Ectodermal cell (in vitro differentiated cells): ENCODE measurements at regions not wholly inside any gene's neighbourhood (a gene's known extent, or its start where the extent isn't known, plus 50 kb on each side); places are given as distances from the start of the nearest gene placed in this dataset.

Experiments
- H3K27ac ChIP-seq: 2 replicates; pipeline ENCODE4 v1.7.0; 2013; ENCODE audit warnings: mild to moderate bottlenecking, low read depth, low read length; ENCODE audit not compliant: insufficient read depth, poor library complexity, severe bottlenecking
- H3K27me3 ChIP-seq: 2 replicates; pipeline ENCODE4 v1.7.0; 2013; ENCODE audit warnings: mild to moderate bottlenecking, low read length; ENCODE audit not compliant: insufficient read depth, control insufficient read depth, poor library complexity, severe bottlenecking
- H3K36me3 ChIP-seq: one replicate; pipeline ENCODE4 v1.7.0; 2013; ENCODE audit warnings: low read length; ENCODE audit not compliant: control insufficient read depth, insufficient read depth
- H3K4me1 ChIP-seq: one replicate; pipeline ENCODE4 v1.7.0; 2013; ENCODE audit warnings: low read length; ENCODE audit not compliant: control insufficient read depth, insufficient read depth
- H3K4me3 ChIP-seq: 2 replicates; pipeline ENCODE4 v1.7.0; 2013; ENCODE audit warnings: low read depth, low read length, control low read depth; ENCODE audit not compliant: insufficient read depth
- H3K9me3 ChIP-seq: 2 replicates; pipeline ENCODE4 v1.7.0; 2013; ENCODE audit warnings: mild to moderate bottlenecking, low read length, moderate library complexity; ENCODE audit not compliant: control insufficient read depth
- WGBS, 2 experiments: methylation state at CpG; one replicate each; pipeline ENCODE4 v1.1.7; 2013; ENCODE audit warnings: missing lambda C conversion rate in 2 of 2; 5-methylcytosine and 5-hydroxymethylcytosine counted together

GRCh38 chr13:44305917-44306370, 67.7 kb upstream of the SERP2 start:
- Histone ChIP-seq H3K4me3 (no peak overlapping the region), H3K27ac (peak overlapping the region; percentile 57), H3K27me3 (no peaks in the 10 kb centered on the region), H3K4me1 (peaks cover 31% of the 10 kb centered on the region), H3K36me3 (no peaks in the 10 kb centered on the region), H3K9me3 (no peaks in the 10 kb centered on the region)
- WGBS, 2 experiments, result 2 to 5% methylated on average over 4 of the region's 4 CpGs

DNA sequence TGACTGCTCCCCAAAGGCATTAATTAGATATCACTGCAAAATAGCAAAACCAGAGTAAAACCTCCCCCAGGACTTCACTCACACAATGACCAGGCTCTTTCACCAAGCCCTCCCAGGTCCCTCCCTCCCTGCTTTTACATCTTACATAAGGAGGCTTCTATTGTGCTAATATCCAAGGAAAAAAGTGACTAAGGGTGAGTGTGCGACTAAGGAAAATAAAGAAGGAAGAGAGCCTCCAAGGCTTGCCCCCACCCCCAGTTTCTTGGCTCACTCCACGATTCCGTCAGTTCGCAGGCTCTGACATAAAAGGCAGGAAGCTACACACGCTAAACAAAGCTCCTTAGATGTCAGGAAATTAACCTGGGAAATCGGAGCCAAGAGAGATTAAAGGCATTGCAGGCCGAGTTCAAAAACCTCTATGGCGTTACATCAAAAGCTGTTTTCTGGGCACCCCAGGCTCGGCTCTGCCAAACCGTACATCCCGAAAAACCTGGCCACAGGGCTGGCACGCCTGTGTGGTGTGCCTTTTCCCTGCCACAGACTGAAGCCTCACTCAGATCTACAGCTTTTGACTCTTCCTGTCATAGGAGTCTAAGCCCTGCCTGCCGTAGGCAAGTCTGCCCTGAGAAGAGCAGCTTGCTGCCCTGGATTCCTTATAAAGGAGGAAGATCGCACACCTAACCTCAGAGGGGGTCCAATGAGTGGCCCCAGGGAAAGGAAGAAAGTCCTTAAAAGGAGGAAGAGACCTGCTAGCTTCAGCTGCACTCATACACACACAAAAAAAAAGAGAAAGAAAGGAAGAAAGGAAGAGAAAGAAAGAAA, 67.0 kb upstream of the SERP2 start:
- Histone ChIP-seq H3K27ac (peak overlapping the region; percentile 45), H3K9me3 (no peaks in the 10 kb centered on the region), H3K4me3 (no peak overlapping the region), H3K4me1 (peaks cover 31% of the 10 kb centered on the region), H3K36me3 (no peaks in the 10 kb centered on the region), H3K27me3 (no peaks in the 10 kb centered on the region)
- 6% methylated on average over 14 of the region's 14 CpGs for WGBS, 2 experiments

DNA sequence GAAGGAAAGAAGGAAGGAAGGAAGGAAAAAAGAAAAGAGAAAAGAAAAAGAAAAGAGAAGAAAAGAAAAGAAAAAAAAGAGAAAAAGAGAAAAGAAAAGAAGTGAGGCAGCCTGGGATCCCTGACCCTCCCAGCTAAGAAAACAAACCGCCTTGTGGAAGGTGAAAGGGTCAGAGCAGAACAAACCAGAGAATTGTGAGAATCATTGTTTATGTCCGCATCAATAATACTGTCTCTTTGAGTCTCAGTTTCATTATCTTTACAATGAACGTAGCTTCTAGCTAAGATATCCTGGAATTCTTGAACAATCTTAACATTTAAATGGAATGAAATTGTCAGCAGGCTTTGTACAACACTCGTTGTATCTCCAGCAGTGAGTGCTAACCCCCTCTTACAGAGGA, 66.4 kb upstream of the SERP2 start:
- peaks cover 31% of the 10 kb centered on the region for H3K4me1 ChIP-seq
- H3K36me3 ChIP-seq, result no peaks in the 10 kb centered on the region
- no peaks in the 10 kb centered on the region for H3K27me3 ChIP-seq
- H3K4me3 ChIP-seq, result no peak overlapping the region
- H3K27ac ChIP-seq, result peak overlapping the region; percentile 12
- no peaks in the 10 kb centered on the region for H3K9me3 ChIP-seq
- WGBS, 2 experiments, result 39 to 47% methylated on average over 4 of the region's 4 CpGs

- 83 to 90% methylated on average over 1 to 2 of the region's 2 CpGs for WGBS, 2 experiments
- Histone ChIP-seq H3K4me3 (no peak overlapping the region), H3K27me3 (no peaks in the 10 kb centered on the region), H3K36me3 (no peaks in the 10 kb centered on the region), H3K4me1 (peaks cover 31% of the 10 kb centered on the region), H3K9me3 (no peaks in the 10 kb centered on the region), H3K27ac (no peak overlapping the region)
Measured at GRCh38 chr13:44307844-44308243, 65.8 kb upstream of the SERP2 start.

DNA sequence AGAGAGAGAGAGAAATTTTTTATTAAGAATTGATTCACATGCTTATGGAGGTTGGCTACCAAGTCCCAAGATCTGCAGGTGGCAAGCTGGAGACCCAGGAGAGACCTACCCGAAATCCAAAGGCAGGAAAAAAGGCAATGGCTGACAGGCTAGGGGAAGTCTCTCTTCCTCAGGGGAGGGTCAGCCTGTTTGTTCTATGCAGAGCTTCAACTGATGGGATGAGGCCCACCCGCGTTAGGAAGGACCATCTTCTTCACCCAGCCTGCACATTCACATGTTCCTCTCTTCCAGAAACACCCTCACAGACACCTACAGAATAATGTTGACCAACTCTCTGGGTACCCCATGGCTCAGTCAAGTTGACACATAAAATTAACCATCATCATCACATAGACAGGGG, 65.3 kb upstream of the SERP2 start:
- Histone ChIP-seq H3K36me3 (no peaks in the 10 kb centered on the region), H3K4me3 (no peak overlapping the region), H3K4me1 (peaks cover 31% of the 10 kb centered on the region), H3K27ac (no peak overlapping the region), H3K27me3 (no peaks in the 10 kb centered on the region), H3K9me3 (no peaks in the 10 kb centered on the region)
- WGBS, 2 experiments, result 93 to 95% methylated on average over 3 of the region's 3 CpGs

GRCh38 chr13:44309794-44310757, 63.5 kb upstream of the SERP2 start:
- H3K9me3 ChIP-seq, result no peaks in the 10 kb centered on the region
- no peaks in the 10 kb centered on the region for H3K36me3 ChIP-seq
- peaks cover 17% of the 10 kb centered on the region for H3K4me1 ChIP-seq
- no peak overlapping the region for H3K4me3 ChIP-seq
- H3K27ac ChIP-seq, result no peak overlapping the region
- WGBS, 2 experiments, result 86 to 87% methylated on average over 15 of the region's 15 CpGs
- H3K27me3 ChIP-seq, result no peaks in the 10 kb centered on the region

GRCh38 chr13:44311011-44311780, 62.4 kb upstream of the SERP2 start:
- 82% methylated on average over 7 to 8 of the region's 8 CpGs for WGBS, 2 experiments
- H3K4me3 ChIP-seq, result no peak overlapping the region
- no peak overlapping the region for H3K27ac ChIP-seq
- H3K36me3 ChIP-seq, result no peaks in the 10 kb centered on the region
- H3K9me3 ChIP-seq, result no peaks in the 10 kb centered on the region
- H3K27me3 ChIP-seq, result no peaks in the 10 kb centered on the region
- peaks cover 6% of the 10 kb centered on the region for H3K4me1 ChIP-seq

DNA sequence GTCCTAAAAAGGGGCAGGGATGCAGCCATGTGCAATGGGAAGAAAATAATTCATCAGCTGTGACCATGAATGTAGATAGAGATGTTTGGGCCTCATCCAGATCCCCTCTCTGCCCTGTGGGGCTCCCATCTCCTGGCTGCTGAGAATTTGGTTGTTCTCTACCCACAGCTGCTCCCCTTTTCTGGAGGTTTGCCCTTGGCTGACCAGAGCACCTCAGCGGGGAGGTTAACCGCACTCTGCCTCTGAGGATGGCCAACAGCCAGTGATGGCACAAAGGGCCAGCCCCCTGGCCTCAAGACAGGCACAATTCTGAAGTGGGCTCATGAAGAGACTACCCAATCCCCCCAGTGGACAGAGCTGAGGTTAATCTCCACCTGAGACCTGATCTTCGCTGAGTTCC, 61.5 kb upstream of the SERP2 start:
- Histone ChIP-seq H3K9me3 (no peaks in the 10 kb centered on the region), H3K4me3 (no peak overlapping the region), H3K27me3 (no peaks in the 10 kb centered on the region), H3K27ac (no peak overlapping the region), H3K36me3 (no peaks in the 10 kb centered on the region), H3K4me1 (no peaks in the 10 kb centered on the region)
- WGBS, 2 experiments, result 95 to 97% methylated on average over 3 of the region's 3 CpGs

GRCh38 chr13:44312834-44313551, 60.6 kb upstream of the SERP2 start:
- Histone ChIP-seq H3K4me3 (no peak overlapping the region), H3K27me3 (no peaks in the 10 kb centered on the region), H3K4me1 (no peaks in the 10 kb centered on the region), H3K36me3 (no peaks in the 10 kb centered on the region), H3K9me3 (no peaks in the 10 kb centered on the region), H3K27ac (no peak overlapping the region)
- 97 to 98% methylated on average over 2 of the region's 2 CpGs for WGBS, 2 experiments
